ENCODE measurements at regions not wholly inside any gene's neighbourhood (a gene's known extent, or its start where the extent isn't known, plus 50 kb on each side); places are given as distances from the start of the nearest gene placed in this dataset.

- no peak overlapping the region for H3K4me3 ChIP-seq (ENCODE audit: insufficient read depth, low read depth, low read length)
- no peak for DNase-seq
- H3K36me3 ChIP-seq (replicated peaks; ENCODE audit: control insufficient read depth, insufficient read depth, low read length) = no peaks in the 10 kb centered on the region
- H3K27me3 ChIP-seq (ENCODE audit: control insufficient read depth, insufficient read depth, low read length) = no peaks in the 10 kb centered on the region
Measured at GRCh38 chr4:182019148-182019652, 224.0 kb upstream of the TENM3 start.

GRCh38 chr4:182022909-182023308 is 220.3 kb upstream of the TENM3 start:
- Histone ChIP-seq H3K27me3 (ENCODE audit: control insufficient read depth, insufficient read depth, low read length) (no peaks in the 10 kb centered on the region), H3K4me3 (ENCODE audit: insufficient read depth, low read depth, low read length) (no peak overlapping the region), H3K36me3 (replicated peaks; ENCODE audit: control insufficient read depth, insufficient read depth, low read length) (no peaks in the 10 kb centered on the region)
- DNase-seq = no peak

- H3K4me3 ChIP-seq (ENCODE audit: insufficient read depth, low read depth, low read length) = no peak overlapping the region
- no peaks in the 10 kb centered on the region for H3K36me3 ChIP-seq (replicated peaks; ENCODE audit: control insufficient read depth, insufficient read depth, low read length)
- DNase-seq = no peak
- no peaks in the 10 kb centered on the region for H3K27me3 ChIP-seq (ENCODE audit: control insufficient read depth, insufficient read depth, low read length)
Measured at GRCh38 chr4:182023469-182023868, 219.7 kb upstream of the TENM3 start.

GRCh38 chr4:182042945-182043344 is 200.3 kb upstream of the TENM3 start:
- Histone ChIP-seq H3K4me3 (ENCODE audit: insufficient read depth, low read depth, low read length) (no peak overlapping the region), H3K27me3 (ENCODE audit: control insufficient read depth, insufficient read depth, low read length) (no peaks in the 10 kb centered on the region), H3K36me3 (replicated peaks; ENCODE audit: control insufficient read depth, insufficient read depth, low read length) (no peaks in the 10 kb centered on the region)
- no peak for DNase-seq

GRCh38 chr4:182048871-182049270 is 194.3 kb upstream of the TENM3 start:
- no peak for DNase-seq
- Histone ChIP-seq H3K27me3 (ENCODE audit: control insufficient read depth, insufficient read depth, low read length) (no peaks in the 10 kb centered on the region), H3K4me3 (ENCODE audit: insufficient read depth, low read depth, low read length) (no peak overlapping the region), H3K36me3 (replicated peaks; ENCODE audit: control insufficient read depth, insufficient read depth, low read length) (peaks cover 1% of the 10 kb centered on the region)

- peaks cover 3% of the 10 kb centered on the region for H3K36me3 ChIP-seq (replicated peaks; ENCODE audit: control insufficient read depth, insufficient read depth, low read length)
- H3K4me3 ChIP-seq (ENCODE audit: insufficient read depth, low read depth, low read length) = no peak overlapping the region
- no peaks in the 10 kb centered on the region for H3K27me3 ChIP-seq (ENCODE audit: control insufficient read depth, insufficient read depth, low read length)
- DNase-seq = no peak
Measured at GRCh38 chr4:182056866-182057265, 186.3 kb upstream of the TENM3 start.

- Histone ChIP-seq H3K4me3 (ENCODE audit: insufficient read depth, low read depth, low read length) (no peak overlapping the region), H3K36me3 (replicated peaks; ENCODE audit: control insufficient read depth, insufficient read depth, low read length) (peaks cover 1% of the 10 kb centered on the region; the same call in 1 of the 2 replicates)
- no peak for DNase-seq
Measured at GRCh38 chr4:182062458-182062857, 180.7 kb upstream of the TENM3 start.

GRCh38 chr4:182062936-182063335 is 180.3 kb upstream of the TENM3 start:
- Histone ChIP-seq H3K4me3 (ENCODE audit: insufficient read depth, low read depth, low read length) (no peak overlapping the region), H3K27me3 (ENCODE audit: control insufficient read depth, insufficient read depth, low read length) (no peaks in the 10 kb centered on the region), H3K36me3 (replicated peaks; ENCODE audit: control insufficient read depth, insufficient read depth, low read length) (peaks cover 1% of the 10 kb centered on the region; the same call in 1 of the 2 replicates)
- no peak for DNase-seq

More at GRCh38 chr4:182062458-182062857, 180.7 kb upstream of the TENM3 start:
- no peaks in the 10 kb centered on the region for H3K27me3 ChIP-seq (ENCODE audit: control insufficient read depth, insufficient read depth, low read length)

GRCh38 chr4:182063651-182064050 is 179.6 kb upstream of the TENM3 start:
- H3K4me3 ChIP-seq (ENCODE audit: insufficient read depth, low read depth, low read length) = no peak overlapping the region
- H3K27me3 ChIP-seq (ENCODE audit: control insufficient read depth, insufficient read depth, low read length) = no peaks in the 10 kb centered on the region
- no peak for DNase-seq
- peaks cover 1% of the 10 kb centered on the region; the same call in 1 of the 2 replicates for H3K36me3 ChIP-seq (replicated peaks; ENCODE audit: control insufficient read depth, insufficient read depth, low read length)

- H3K36me3 ChIP-seq (replicated peaks; ENCODE audit: control insufficient read depth, insufficient read depth, low read length) = peaks cover 1% of the 10 kb centered on the region; the same call in 1 of the 2 replicates
- no peak overlapping the region for H3K4me3 ChIP-seq (ENCODE audit: insufficient read depth, low read depth, low read length)
- no peaks in the 10 kb centered on the region for H3K27me3 ChIP-seq (ENCODE audit: control insufficient read depth, insufficient read depth, low read length)
- DNase-seq = no peak
Measured at GRCh38 chr4:182065255-182065654, 177.9 kb upstream of the TENM3 start.

- H3K36me3 ChIP-seq (replicated peaks; ENCODE audit: control insufficient read depth, insufficient read depth, low read length) = no peaks in the 10 kb centered on the region
- DNase-seq = no peak
- no peaks in the 10 kb centered on the region for H3K27me3 ChIP-seq (ENCODE audit: control insufficient read depth, insufficient read depth, low read length)
- H3K4me3 ChIP-seq (ENCODE audit: insufficient read depth, low read depth, low read length) = no peak overlapping the region
Measured at GRCh38 chr4:182066037-182066436, 177.2 kb upstream of the TENM3 start.

GRCh38 chr4:182067828-182068227 is 175.4 kb upstream of the TENM3 start:
- Histone ChIP-seq H3K36me3 (replicated peaks; ENCODE audit: control insufficient read depth, insufficient read depth, low read length) (no peaks in the 10 kb centered on the region), H3K27me3 (ENCODE audit: control insufficient read depth, insufficient read depth, low read length) (no peaks in the 10 kb centered on the region), H3K4me3 (ENCODE audit: insufficient read depth, low read depth, low read length) (no peak overlapping the region)
- DNase-seq = no peak

- Histone ChIP-seq H3K36me3 (replicated peaks; ENCODE audit: control insufficient read depth, insufficient read depth, low read length) (no peaks in the 10 kb centered on the region), H3K27me3 (ENCODE audit: control insufficient read depth, insufficient read depth, low read length) (no peaks in the 10 kb centered on the region), H3K4me3 (ENCODE audit: insufficient read depth, low read depth, low read length) (no peak overlapping the region)
- DNase-seq = no peak
Measured at GRCh38 chr4:182068920-182069319, 174.3 kb upstream of the TENM3 start.

- no peaks in the 10 kb centered on the region for H3K27me3 ChIP-seq (ENCODE audit: control insufficient read depth, insufficient read depth, low read length)
- no peak overlapping the region for H3K4me3 ChIP-seq (ENCODE audit: insufficient read depth, low read depth, low read length)
- H3K36me3 ChIP-seq (replicated peaks; ENCODE audit: control insufficient read depth, insufficient read depth, low read length) = no peaks in the 10 kb centered on the region
- DNase-seq = no peak
Measured at GRCh38 chr4:182073278-182073677, 169.9 kb upstream of the TENM3 start.

GRCh38 chr4:182074139-182074538 is 169.1 kb upstream of the TENM3 start:
- no peak for DNase-seq
- no peak overlapping the region for H3K4me3 ChIP-seq (ENCODE audit: insufficient read depth, low read depth, low read length)
- no peaks in the 10 kb centered on the region for H3K36me3 ChIP-seq (replicated peaks; ENCODE audit: control insufficient read depth, insufficient read depth, low read length)
- no peaks in the 10 kb centered on the region for H3K27me3 ChIP-seq (ENCODE audit: control insufficient read depth, insufficient read depth, low read length)

GRCh38 chr4:182074810-182075209 is 168.4 kb upstream of the TENM3 start:
- no peak for DNase-seq
- Histone ChIP-seq H3K4me3 (ENCODE audit: insufficient read depth, low read depth, low read length) (no peak overlapping the region), H3K36me3 (replicated peaks; ENCODE audit: control insufficient read depth, insufficient read depth, low read length) (no peaks in the 10 kb centered on the region; the same call in 1 of the 2 replicates), H3K27me3 (ENCODE audit: control insufficient read depth, insufficient read depth, low read length) (no peaks in the 10 kb centered on the region)

Measured in H7 (cell line).